HEK293 (cell line): ENCODE measurements at regions not wholly inside any gene's neighbourhood (a gene's known extent, or its start where the extent isn't known, plus 50 kb on each side); places are given as distances from the start of the nearest gene placed in this dataset.

ENCODE experiments used
- CTCF ChIA-PET: fragments of 350-600 bp; formaldehyde crosslinking; extraction: SDS; loops from one replicate; lab custom pipeline; 2021; ENCODE audit warnings: antibody characterized with exemption; lab: Yijun Ruan, JAX
- POLR2A ChIA-PET: fragments of 300-600 bp; formaldehyde crosslinking; extraction: SDS; loops from one replicate; lab custom pipeline; 2020; ENCODE audit warnings: antibody characterized with exemption, inconsistent platforms; lab: Yijun Ruan, JAX
- H3K27ac ChIP-seq: fragments of 200-500 bp; sonication (Bioruptor generic); 2 replicates; pipeline ENCODE4 v1.5.1; 2014; ENCODE audit warnings: low read depth, low read length, control low read depth, inconsistent platforms; ENCODE audit errors: extremely low read depth
- H3K36me3 ChIP-seq, 2 experiments: fragments of 200-500 bp in 1 of 2; sonication (Bioruptor generic) in 1 of 2; 1 replicate in 1 of 2; 2 replicates in 1 of 2; pipeline ENCODE4 v1.5.1; 2014 to 2017; ENCODE audit warnings: inconsistent platforms in 2 of 2, low read length in 2 of 2; ENCODE audit not compliant: control insufficient read depth in 2 of 2, insufficient read depth in 1 of 2
- H3K4me1 ChIP-seq: fragments of 200-500 bp; sonication (Bioruptor generic); 2 replicates; pipeline ENCODE4 v1.5.1; 2014; ENCODE audit warnings: mild to moderate bottlenecking, low read length, inconsistent platforms; ENCODE audit not compliant: control insufficient read depth, insufficient read depth
- H3K4me3 ChIP-seq: 2 replicates; pipeline ENCODE4 v1.5.1; 2011; ENCODE audit warnings: low read depth, mild to moderate bottlenecking, control low read depth, low read length, moderate library complexity
- H3K9me3 ChIP-seq: fragments of 200-500 bp; sonication (Bioruptor generic); 2 replicates; pipeline ENCODE4 v1.5.1; 2014; ENCODE audit warnings: low read depth, low read length, inconsistent platforms; ENCODE audit not compliant: control insufficient read depth, insufficient read depth
- BCL6B ChIP-seq: fragments of 450-650 bp; formaldehyde crosslinking; IDR thresholded peaks from 2 replicates; pipeline ENCODE4 v1.5.1; 2017; ENCODE audit warnings: missing biosample characterization, missing genetic modification characterization
- KLF1 ChIP-seq: fragments of 450-650 bp; formaldehyde crosslinking; IDR thresholded peaks from 2 replicates; pipeline ENCODE4 v1.5.1; 2016; ENCODE audit warnings: missing biosample characterization, missing genetic modification characterization
- KLF17 ChIP-seq: fragments of 450-650 bp; formaldehyde crosslinking; IDR thresholded peaks from 2 replicates; pipeline ENCODE4 v1.5.1; 2016; ENCODE audit warnings: missing biosample characterization, missing genetic modification characterization
- OVOL3 ChIP-seq: fragments of 450-650 bp; formaldehyde crosslinking; IDR thresholded peaks from 2 replicates; pipeline ENCODE4 v1.5.1; 2016; ENCODE audit warnings: missing biosample characterization, missing genetic modification characterization
- SCRT1 ChIP-seq: fragments of 450-650 bp; formaldehyde crosslinking; IDR thresholded peaks from 2 replicates; pipeline ENCODE4 v1.5.1; 2016; ENCODE audit warnings: missing biosample characterization, missing genetic modification characterization, borderline replicate concordance
- WT1 ChIP-seq: fragments of 450-650 bp; formaldehyde crosslinking; IDR thresholded peaks from 2 replicates; pipeline ENCODE4 v1.5.1; 2016; ENCODE audit warnings: missing biosample characterization, missing genetic modification characterization
- ZBTB20 ChIP-seq: fragments of 450-650 bp; formaldehyde crosslinking; IDR thresholded peaks from 2 replicates; pipeline ENCODE4 v1.5.1; 2016; ENCODE audit warnings: missing biosample characterization, missing genetic modification characterization
- ZBTB26 ChIP-seq: fragments of 450-650 bp; formaldehyde crosslinking; optimal IDR thresholded peaks from 2 replicates; pipeline ENCODE3; 2016; ENCODE audit warnings: missing biosample characterization, mild to moderate bottlenecking, missing genetic modification characterization
- ZNF18 ChIP-seq: fragments of 450-650 bp; formaldehyde crosslinking; IDR thresholded peaks from 2 replicates; pipeline ENCODE4 v1.5.1; 2016; ENCODE audit warnings: missing biosample characterization, missing genetic modification characterization
- ZNF19 ChIP-seq: fragments of 450-650 bp; formaldehyde crosslinking; IDR thresholded peaks from 2 replicates; pipeline ENCODE4; 2016; ENCODE audit warnings: missing biosample characterization, missing genetic modification characterization, low read depth
- ZNF214 ChIP-seq: fragments of 450-650 bp; formaldehyde crosslinking; IDR thresholded peaks from 2 replicates; pipeline ENCODE4 v1.5.1; 2017; ENCODE audit warnings: missing biosample characterization, mild to moderate bottlenecking, missing genetic modification characterization, borderline replicate concordance
- ZNF311 ChIP-seq: fragments of 450-650 bp; formaldehyde crosslinking; IDR thresholded peaks from 2 replicates; pipeline ENCODE4 v1.5.1; 2017; ENCODE audit warnings: missing biosample characterization, missing genetic modification characterization, borderline replicate concordance
- ZNF341 ChIP-seq: fragments of 450-650 bp; formaldehyde crosslinking; IDR thresholded peaks from 2 replicates; pipeline ENCODE4; 2016; ENCODE audit warnings: low read depth, missing biosample characterization, missing genetic modification characterization
- ZNF514 ChIP-seq: fragments of 450-650 bp; formaldehyde crosslinking; IDR thresholded peaks from 2 replicates; pipeline ENCODE4 v1.5.1; 2016; ENCODE audit warnings: missing biosample characterization, missing genetic modification characterization
- ZNF518A ChIP-seq: fragments of 450-650 bp; formaldehyde crosslinking; conservative IDR thresholded peaks from 2 replicates; pipeline ENCODE4 v1.5.1; 2016; ENCODE audit warnings: low read depth, missing biosample characterization, missing genetic modification characterization
- ZNF571 ChIP-seq: fragments of 450-650 bp; formaldehyde crosslinking; IDR thresholded peaks from 2 replicates; pipeline ENCODE4 v1.5.0; 2017; ENCODE audit warnings: missing biosample characterization, missing genetic modification characterization
- ZNF621 ChIP-seq: fragments of 450-650 bp; formaldehyde crosslinking; IDR thresholded peaks from 2 replicates; pipeline ENCODE4 v1.5.1; 2017; ENCODE audit warnings: missing biosample characterization, missing genetic modification characterization
- ZNF704 ChIP-seq: fragments of 450-650 bp; formaldehyde crosslinking; IDR thresholded peaks from 2 replicates; pipeline ENCODE4 v1.5.1; 2016; ENCODE audit warnings: missing biosample characterization, missing genetic modification characterization

GRCh38 chr3:107272885-107273284 lies 104.4 kb upstream of the CCDC54 start:
- POLR2A ChIA-PET, result interaction anchor here (1.2 kb wide), 1 partner anchor 157 kb away, joined by 4 read pairs; no protein-coding TSS in a partner anchor
- Histone ChIP-seq H3K36me3 (no peaks in the 10 kb centered on the region), H3K9me3 (no peaks in the 10 kb centered on the region), H3K4me3 (no peak overlapping the region), H3K27ac (no peak overlapping the region), H3K4me1 (no peaks in the 10 kb centered on the region)
- TF ChIP-seq ZBTB26, result no peak
- no peak for TF ChIP-seq WT1 (tag by site-specific recombination)
- TF ChIP-seq ZNF621, result no peak
- TF ChIP-seq ZNF18 (tag by site-specific recombination), result no peak
- TF ChIP-seq ZNF341, result no peak
- no peak for TF ChIP-seq BCL6B (tag by site-specific recombination)
- TF ChIP-seq ZNF571, result no peak
- no peak for TF ChIP-seq ZNF311 (tag by site-specific recombination)
- no peak for TF ChIP-seq ZBTB20 (tag by site-specific recombination)
- no peak for TF ChIP-seq SCRT1 (tag by site-specific recombination)
- TF ChIP-seq ZNF19 (tag by site-specific recombination), result no peak
- TF ChIP-seq KLF1 (tag by site-specific recombination), result no peak
- TF ChIP-seq OVOL3 (tag by site-specific recombination), result no peak
- no peak for TF ChIP-seq ZNF214
- no peak for TF ChIP-seq KLF17 (tag by site-specific recombination)
- no peak for TF ChIP-seq ZNF514 (tag by site-specific recombination)
- no peak for TF ChIP-seq ZNF518A (tag by site-specific recombination)
- TF ChIP-seq ZNF704, result no peak
- TF ChIP-seq, all 188 proteins: peak for 0
- CTCF ChIA-PET, result interaction anchor here (0.6 to 2.9 kb wide), 6 partner anchors 12 to 238 kb away, joined by 3 to 44 read pairs (median 12); no protein-coding TSS in a partner anchor
